ENCODE measurements at regions not wholly inside any gene's neighbourhood (a gene's known extent, or its start where the extent isn't known, plus 50 kb on each side); places are given as distances from the start of the nearest gene placed in this dataset.
"Not testable (repeated sequence)": the region's sequence is repeated elsewhere in the genome, so short reads cannot be mapped to it uniquely, and the experiment has no call there.

DNA sequence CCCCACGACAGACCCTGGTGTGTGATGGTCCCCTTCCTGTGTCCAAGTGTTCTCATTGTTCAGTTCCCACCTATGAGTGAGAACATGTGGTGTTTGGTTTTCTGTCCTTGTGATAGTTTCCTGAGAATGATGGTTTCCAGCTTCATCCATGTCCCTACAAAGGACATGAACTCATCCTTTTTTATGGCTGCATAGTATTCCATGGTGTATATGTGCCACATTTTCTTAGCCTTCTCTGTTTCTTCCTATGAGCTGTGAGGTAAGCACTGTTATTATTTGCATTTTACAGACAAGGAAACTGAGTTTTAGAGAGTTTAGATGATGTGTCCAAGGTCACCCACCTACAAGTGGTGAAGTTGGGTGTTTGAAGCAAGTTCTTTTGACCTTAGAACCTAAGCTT lies 51.1 kb upstream of the BNC1 start:
- H3K4me3 ChIP-seq (replicated peaks in 1 of 3; ENCODE audit: low read depth in 2 of 3, low read length in 3 of 3); H3K36me3 Mint-ChIP-seq; H3K27me3 ChIP-seq (ENCODE audit: control insufficient read depth in 2 of 2, insufficient read depth in 2 of 2, low read length in 2 of 2); DNase-seq; H4K20me1 ChIP-seq (ENCODE audit: insufficient read depth, low read length); intact Hi-C loops (cut with micrococcal nuclease); H3K27me3 Mint-ChIP-seq (ENCODE audit: low read depth in 3 of 3); H3K9ac ChIP-seq (ENCODE audit: insufficient read depth, low read length, poor library complexity, severe bottlenecking); H3K4me2 ChIP-seq (replicated peaks; ENCODE audit: extremely low read depth, low read length, poor library complexity, severe bottlenecking); H2AFZ ChIP-seq (ENCODE audit: insufficient read depth, low read depth, low read length, poor library complexity, severe bottlenecking); H3K27ac Mint-ChIP-seq; H3K79me2 ChIP-seq (ENCODE audit: insufficient read depth, low read length); H3K4me3 Mint-ChIP-seq; H3K27ac ChIP-seq (ENCODE audit: low read depth in 1 of 2, low read length in 2 of 2); H3K4me1 Mint-ChIP-seq; H3K4me1 ChIP-seq (ENCODE audit: control insufficient read depth in 1 of 2, insufficient read depth in 2 of 2, low read length in 2 of 2); H3K36me3 ChIP-seq (replicated peaks in 1 of 2; ENCODE audit: control insufficient read depth in 1 of 2, insufficient read depth in 2 of 2, low read length in 2 of 2); H3K9me3 Mint-ChIP-seq; H3K9me3 ChIP-seq (replicated peaks in 1 of 2; ENCODE audit: control insufficient read depth in 1 of 2, insufficient read depth in 1 of 2, low read length in 2 of 2): not testable (repeated sequence)
- no CpG with 5 or more reads among the region's 1 CpG for WGBS (ENCODE audit: insufficient coverage)

DNA sequence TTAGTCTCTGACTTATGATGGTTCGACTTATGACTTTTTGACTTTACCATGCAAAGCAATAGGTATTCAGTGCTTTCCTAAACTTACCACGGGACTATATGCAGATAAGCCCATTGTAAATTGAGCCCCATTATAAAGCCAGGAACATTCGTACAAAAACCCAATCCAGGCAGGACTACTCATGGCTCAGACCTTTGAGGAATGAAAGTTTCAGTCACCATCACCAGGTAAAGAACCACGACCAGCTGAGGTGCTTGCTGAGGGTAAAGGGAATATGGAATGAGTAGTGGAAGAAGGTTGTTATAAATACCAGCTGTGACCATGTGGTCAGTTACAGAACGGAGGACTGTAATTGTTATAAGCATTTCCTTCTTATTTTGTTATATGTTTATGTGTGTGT lies 54.9 kb upstream of the BNC1 start:
- Histone ChIP-seq H3K9ac (ENCODE audit: insufficient read depth, low read length, poor library complexity, severe bottlenecking) (no peak overlapping the region), H3K79me2 (ENCODE audit: insufficient read depth, low read length) (no peaks in the 10 kb centered on the region), H3K27me3 (ENCODE audit: control insufficient read depth in 2 of 2, insufficient read depth in 2 of 2, low read length in 2 of 2) (peaks cover 0 to 3% of the 10 kb centered on the region in 2 donors), H3K4me2 (replicated peaks; ENCODE audit: extremely low read depth, low read length, poor library complexity, severe bottlenecking) (no peak overlapping the region), H3K9me3 (replicated peaks in 1 of 2; ENCODE audit: control insufficient read depth in 1 of 2, insufficient read depth in 1 of 2, low read length in 2 of 2) (no peaks in the 10 kb centered on the region), H3K36me3 (replicated peaks in 1 of 2; ENCODE audit: control insufficient read depth in 1 of 2, insufficient read depth in 2 of 2, low read length in 2 of 2) (no peaks in the 10 kb centered on the region), H3K4me1 (ENCODE audit: control insufficient read depth in 1 of 2, insufficient read depth in 2 of 2, low read length in 2 of 2) (no peaks in the 10 kb centered on the region), H2AFZ (ENCODE audit: insufficient read depth, low read depth, low read length, poor library complexity, severe bottlenecking) (no peak overlapping the region), H3K27ac (ENCODE audit: low read depth in 1 of 2, low read length in 2 of 2) (no peak overlapping the region), H3K4me3 (replicated peaks in 1 of 3; ENCODE audit: low read depth in 2 of 3, low read length in 3 of 3) (no peak overlapping the region), H4K20me1 (ENCODE audit: insufficient read depth, low read length) (no peaks in the 10 kb centered on the region)
- TF ChIP-seq, protein P1, sequence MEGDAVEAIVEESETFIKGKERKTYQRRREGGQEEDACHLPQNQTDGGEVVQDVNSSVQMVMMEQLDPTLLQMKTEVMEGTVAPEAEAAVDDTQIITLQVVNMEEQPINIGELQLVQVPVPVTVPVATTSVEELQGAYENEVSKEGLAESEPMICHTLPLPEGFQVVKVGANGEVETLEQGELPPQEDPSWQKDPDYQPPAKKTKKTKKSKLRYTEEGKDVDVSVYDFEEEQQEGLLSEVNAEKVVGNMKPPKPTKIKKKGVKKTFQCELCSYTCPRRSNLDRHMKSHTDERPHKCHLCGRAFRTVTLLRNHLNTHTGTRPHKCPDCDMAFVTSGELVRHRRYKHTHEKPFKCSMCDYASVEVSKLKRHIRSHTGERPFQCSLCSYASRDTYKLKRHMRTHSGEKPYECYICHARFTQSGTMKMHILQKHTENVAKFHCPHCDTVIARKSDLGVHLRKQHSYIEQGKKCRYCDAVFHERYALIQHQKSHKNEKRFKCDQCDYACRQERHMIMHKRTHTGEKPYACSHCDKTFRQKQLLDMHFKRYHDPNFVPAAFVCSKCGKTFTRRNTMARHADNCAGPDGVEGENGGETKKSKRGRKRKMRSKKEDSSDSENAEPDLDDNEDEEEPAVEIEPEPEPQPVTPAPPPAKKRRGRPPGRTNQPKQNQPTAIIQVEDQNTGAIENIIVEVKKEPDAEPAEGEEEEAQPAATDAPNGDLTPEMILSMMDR (IDR thresholded peaks at IDR 0.05), result no peak
- H3K36me3 Mint-ChIP-seq, result no peaks in the 10 kb centered on the region
- no peak overlapping the region for H3K27ac Mint-ChIP-seq
- intact Hi-C loops (cut with micrococcal nuclease), result no loop called here
- no peaks in the 10 kb centered on the region for H3K4me1 Mint-ChIP-seq
- no peak overlapping the region for H3K4me3 Mint-ChIP-seq
- DNase-seq, result no peak
- no CpG with 5 or more reads among the region's 5 CpGs for WGBS (ENCODE audit: insufficient coverage)
- peaks cover 0 to 3% (median 0%) of the 10 kb centered on the region in 7 donors for H3K9me3 Mint-ChIP-seq
- H3K27me3 Mint-ChIP-seq (ENCODE audit: low read depth in 3 of 3), result peaks cover 0 to 11% (median 0%) of the 10 kb centered on the region in 3 donors

All from CD14-positive monocyte (primary cell).